ENCODE measurements at regions not wholly inside any gene's neighbourhood (a gene's known extent, or its start where the extent isn't known, plus 50 kb on each side); places are given as distances from the start of the nearest gene placed in this dataset.
"Not testable (repeated sequence)": the region's sequence is repeated elsewhere in the genome, so short reads cannot be mapped to it uniquely, and the experiment has no call there.

DNA sequence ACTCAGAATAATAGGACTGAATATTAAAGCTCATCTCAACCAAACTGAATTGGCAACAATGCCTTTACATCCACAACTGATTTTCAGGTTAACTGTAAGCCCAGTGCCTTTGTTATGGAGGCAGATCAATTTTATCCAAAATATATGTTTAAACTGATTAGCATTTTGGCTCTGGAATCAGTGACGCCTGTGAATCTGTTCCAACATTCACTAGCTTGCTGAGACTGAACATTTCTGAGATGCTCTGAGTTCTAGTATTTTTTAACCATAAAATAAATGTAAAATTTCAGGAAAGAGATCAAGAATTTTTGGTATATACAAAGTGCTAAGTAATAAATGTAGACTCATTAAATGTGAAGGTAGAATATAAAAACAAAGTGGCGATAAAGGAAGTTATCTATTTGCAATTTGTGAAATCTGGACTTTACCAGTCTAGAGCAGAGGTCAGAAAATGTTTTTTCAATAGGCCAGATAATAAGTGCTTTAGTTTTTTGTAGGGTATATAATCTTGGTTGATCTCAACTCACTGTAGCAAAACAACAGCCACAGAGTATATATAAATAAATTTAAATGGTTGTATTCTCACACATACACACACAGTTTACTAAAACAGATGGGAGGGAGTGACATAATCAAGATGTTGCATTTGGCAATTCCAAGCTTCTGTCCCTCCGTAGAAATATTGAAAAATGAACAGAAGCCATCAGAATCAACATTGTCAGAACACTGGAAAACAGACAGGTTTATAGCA lies 560.3 kb downstream of the ZWINT start:
- no peak overlapping the region for H3K4me3 ChIP-seq (ENCODE audit: low read depth, low read length)
- TF ChIP-seq, protein P1, sequence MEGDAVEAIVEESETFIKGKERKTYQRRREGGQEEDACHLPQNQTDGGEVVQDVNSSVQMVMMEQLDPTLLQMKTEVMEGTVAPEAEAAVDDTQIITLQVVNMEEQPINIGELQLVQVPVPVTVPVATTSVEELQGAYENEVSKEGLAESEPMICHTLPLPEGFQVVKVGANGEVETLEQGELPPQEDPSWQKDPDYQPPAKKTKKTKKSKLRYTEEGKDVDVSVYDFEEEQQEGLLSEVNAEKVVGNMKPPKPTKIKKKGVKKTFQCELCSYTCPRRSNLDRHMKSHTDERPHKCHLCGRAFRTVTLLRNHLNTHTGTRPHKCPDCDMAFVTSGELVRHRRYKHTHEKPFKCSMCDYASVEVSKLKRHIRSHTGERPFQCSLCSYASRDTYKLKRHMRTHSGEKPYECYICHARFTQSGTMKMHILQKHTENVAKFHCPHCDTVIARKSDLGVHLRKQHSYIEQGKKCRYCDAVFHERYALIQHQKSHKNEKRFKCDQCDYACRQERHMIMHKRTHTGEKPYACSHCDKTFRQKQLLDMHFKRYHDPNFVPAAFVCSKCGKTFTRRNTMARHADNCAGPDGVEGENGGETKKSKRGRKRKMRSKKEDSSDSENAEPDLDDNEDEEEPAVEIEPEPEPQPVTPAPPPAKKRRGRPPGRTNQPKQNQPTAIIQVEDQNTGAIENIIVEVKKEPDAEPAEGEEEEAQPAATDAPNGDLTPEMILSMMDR (IDR thresholded peaks at IDR 0.05; ENCODE audit: insufficient read depth, low read depth, low read length), result no peak
- no peak for DNase-seq (ENCODE audit: low read depth)

DNA sequence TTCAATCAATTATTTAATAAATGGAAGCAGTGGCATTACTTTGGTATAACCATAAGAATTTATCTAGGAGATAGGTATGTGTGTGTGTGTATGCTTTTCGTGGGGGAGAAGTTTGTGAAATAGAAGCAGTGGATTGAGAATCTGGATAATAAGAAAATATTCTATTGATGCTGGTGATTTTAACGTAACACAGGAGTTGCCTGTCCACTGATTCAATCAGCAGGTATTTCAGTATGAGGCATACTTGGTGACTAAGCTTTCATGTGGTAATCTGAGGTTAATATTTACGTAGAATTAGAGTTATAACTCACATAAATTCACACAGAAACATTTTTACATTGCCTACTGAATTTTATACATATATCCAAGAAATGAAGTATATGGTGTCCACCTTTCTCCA lies 568.0 kb downstream of the ZWINT start:
- no peak for DNase-seq (ENCODE audit: low read depth)
- no peak overlapping the region for H3K4me3 ChIP-seq (ENCODE audit: low read depth, low read length)
- TF ChIP-seq, protein P1 (IDR thresholded peaks at IDR 0.05; ENCODE audit: insufficient read depth, low read depth, low read length), result no peak

DNA sequence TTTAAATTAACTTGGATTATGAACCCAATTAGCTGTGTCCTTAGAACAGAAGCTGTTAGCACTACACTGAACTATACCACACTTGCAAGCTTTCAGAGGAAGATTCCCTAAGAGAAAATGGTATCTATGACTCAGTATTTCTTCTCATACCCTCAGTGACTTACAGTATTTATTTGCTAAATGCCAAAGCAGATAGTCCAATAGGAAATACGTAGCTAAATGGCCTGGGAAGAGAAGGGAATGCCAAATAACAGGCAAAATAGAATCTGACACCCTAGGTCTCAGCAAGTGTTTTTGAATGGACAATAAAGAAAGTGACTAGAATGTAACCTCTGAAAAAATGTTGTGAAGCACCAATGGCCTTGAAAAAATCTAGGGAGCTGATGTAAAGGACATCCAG lies 570.8 kb downstream of the ZWINT start:
- not testable (repeated sequence) for DNase-seq (ENCODE audit: low read depth); H3K4me3 ChIP-seq (ENCODE audit: low read depth, low read length)

DNA sequence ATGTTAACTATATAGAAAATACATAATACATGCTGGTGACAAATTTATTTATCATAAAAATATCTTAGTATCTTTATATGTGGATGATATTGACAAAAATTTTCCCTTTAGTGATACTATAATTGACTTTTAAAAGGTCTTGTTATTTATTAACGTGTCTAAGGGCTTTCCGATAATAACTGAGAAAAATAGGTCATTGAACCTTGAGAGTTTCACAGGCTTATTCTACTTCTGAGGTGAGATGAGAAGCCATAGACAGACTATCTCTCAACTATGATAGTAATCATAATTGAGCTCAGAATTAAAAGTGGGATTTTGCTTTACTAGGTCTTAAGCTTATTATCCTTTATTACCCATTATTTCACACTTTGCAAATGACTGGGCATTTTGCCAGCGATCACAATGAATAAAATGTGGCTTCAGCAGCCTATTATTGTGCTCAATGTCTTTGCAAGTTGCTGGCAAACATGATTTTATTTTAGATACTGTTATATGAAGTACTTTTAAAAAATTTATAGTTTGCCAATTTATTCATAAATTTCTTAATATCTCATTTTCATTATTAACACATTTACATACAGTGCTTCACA lies 574.5 kb downstream of the ZWINT start:
- no peak overlapping the region for H3K4me3 ChIP-seq (ENCODE audit: low read depth, low read length)
- TF ChIP-seq, protein P1 (IDR thresholded peaks at IDR 0.05; ENCODE audit: insufficient read depth, low read depth, low read length), result no peak
- DNase-seq (ENCODE audit: low read depth), result no peak

DNA sequence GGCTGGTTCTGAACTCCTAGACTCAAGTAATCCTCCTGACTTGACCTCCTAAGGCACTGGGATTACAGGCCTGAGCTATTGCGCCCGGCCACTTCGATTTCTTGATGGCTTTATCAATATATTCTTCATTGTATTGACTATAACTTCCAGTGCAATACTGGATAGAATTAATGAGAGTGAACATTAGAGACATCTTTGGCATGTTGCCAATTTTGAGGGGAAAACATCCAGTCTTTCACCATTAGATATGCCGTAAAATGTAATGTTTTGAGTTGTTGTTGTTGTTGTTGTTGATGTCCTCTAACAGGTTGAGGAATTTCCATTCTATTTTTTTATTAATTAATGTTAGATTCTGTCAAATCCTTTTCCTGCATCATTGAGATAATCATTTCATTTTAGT lies 578.9 kb downstream of the ZWINT start:
- TF ChIP-seq, protein P1 (IDR thresholded peaks at IDR 0.05; ENCODE audit: insufficient read depth, low read depth, low read length), result no peak
- DNase-seq (ENCODE audit: low read depth), result no peak
- no peak overlapping the region for H3K4me3 ChIP-seq (ENCODE audit: low read depth, low read length)

DNA sequence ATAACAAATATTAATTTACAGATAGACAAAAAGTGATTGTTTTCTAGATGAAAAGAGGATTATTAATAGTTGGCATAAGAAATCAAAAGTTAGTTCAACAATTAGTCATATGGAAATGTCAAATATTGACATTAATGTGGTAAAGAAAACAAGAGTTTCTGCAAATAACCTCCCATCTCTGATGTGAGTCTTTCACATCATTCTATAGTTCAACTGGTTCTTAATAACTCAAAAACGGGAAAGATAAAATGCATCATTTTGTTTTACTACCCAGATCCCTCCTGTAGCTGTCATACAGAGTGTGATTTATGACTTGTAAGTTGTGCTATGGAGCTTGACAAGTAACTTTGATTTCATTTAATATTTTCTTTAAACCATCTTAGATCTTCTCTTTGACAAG lies 594.8 kb downstream of the ZWINT start:
- DNase-seq (ENCODE audit: low read depth), result no peak
- TF ChIP-seq, protein P1 (IDR thresholded peaks at IDR 0.05; ENCODE audit: insufficient read depth, low read depth, low read length), result no peak

DNA sequence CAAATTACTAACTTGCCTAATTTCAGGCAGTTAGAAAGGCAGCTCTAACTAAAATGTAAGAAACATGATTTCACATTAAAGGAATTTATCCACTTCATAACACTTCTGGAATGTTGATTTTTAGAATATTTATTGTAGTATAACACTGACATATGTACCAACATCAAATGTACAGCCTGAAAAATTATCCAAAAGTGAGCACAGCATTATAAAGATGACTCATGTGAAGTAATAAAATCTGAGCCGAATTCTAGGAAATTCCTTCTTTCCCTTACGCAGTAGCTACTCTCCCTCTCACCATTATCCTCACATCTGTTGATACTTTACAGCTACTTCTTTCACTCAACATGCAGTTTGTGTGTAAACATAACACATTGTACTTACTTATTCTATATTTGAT lies 610.6 kb downstream of the ZWINT start:
- DNase-seq (ENCODE audit: low read depth), result no peak
- TF ChIP-seq, protein P1 (IDR thresholded peaks at IDR 0.05; ENCODE audit: insufficient read depth, low read depth, low read length), result no peak
- no peak overlapping the region for H3K4me3 ChIP-seq (ENCODE audit: low read depth, low read length)

More for the DNA sequence above, 594.8 kb downstream of the ZWINT start:
- no peak overlapping the region for H3K4me3 ChIP-seq (ENCODE audit: low read depth, low read length)
